ENCODE measurements at regions not wholly inside any gene's neighbourhood (a gene's known extent, or its start where the extent isn't known, plus 50 kb on each side); places are given as distances from the start of the nearest gene placed in this dataset.

DNA sequence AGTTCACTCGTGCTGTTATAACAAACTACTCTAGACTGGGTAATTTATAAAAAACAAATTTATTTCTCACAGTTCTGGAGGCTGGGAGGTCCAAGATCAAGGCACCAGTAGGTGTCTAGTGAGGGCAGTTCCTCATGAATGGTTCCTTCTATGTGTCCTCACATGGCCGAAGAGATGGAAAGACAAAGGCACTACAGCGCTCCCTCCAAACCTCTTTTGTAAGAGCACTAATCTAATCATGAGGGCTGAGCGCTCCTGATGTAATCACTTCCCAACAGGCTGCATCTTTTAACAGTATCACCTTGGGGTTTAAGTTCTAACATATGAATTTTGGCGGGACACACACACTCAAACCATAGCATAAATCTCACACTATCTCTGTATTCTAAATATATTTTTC lies 54.0 kb upstream of the KANK4 start:
- TF ChIP-seq, protein P1, sequence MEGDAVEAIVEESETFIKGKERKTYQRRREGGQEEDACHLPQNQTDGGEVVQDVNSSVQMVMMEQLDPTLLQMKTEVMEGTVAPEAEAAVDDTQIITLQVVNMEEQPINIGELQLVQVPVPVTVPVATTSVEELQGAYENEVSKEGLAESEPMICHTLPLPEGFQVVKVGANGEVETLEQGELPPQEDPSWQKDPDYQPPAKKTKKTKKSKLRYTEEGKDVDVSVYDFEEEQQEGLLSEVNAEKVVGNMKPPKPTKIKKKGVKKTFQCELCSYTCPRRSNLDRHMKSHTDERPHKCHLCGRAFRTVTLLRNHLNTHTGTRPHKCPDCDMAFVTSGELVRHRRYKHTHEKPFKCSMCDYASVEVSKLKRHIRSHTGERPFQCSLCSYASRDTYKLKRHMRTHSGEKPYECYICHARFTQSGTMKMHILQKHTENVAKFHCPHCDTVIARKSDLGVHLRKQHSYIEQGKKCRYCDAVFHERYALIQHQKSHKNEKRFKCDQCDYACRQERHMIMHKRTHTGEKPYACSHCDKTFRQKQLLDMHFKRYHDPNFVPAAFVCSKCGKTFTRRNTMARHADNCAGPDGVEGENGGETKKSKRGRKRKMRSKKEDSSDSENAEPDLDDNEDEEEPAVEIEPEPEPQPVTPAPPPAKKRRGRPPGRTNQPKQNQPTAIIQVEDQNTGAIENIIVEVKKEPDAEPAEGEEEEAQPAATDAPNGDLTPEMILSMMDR (conservative IDR thresholded peaks at IDR 0.05) = no peak
- TF ChIP-seq ZFX (IDR thresholded peaks at IDR 0.05) = no peak
